Neural cell (in vitro differentiated cells): ENCODE measurements at regions not wholly inside any gene's neighbourhood (a gene's known extent, or its start where the extent isn't known, plus 50 kb on each side); places are given as distances from the start of the nearest gene placed in this dataset.

ENCODE experiments used
- EP300 ChIP-seq: fragments of 450-650 bp; conservative IDR thresholded peaks from 2 replicates; pipeline ENCODE4 v1.6.1; 2014; ENCODE audit warnings: antibody characterized with exemption, mild to moderate bottlenecking, moderate library complexity; ENCODE audit not compliant: poor library complexity, severe bottlenecking
- EZH2 ChIP-seq: fragments of 200-600, 300-800 bp; shearing (Covaris generic), sonication (generic); IDR thresholded peaks from 2 replicates; pipeline ENCODE4 v1.6.1; 2014; ENCODE audit warnings: antibody characterized with exemption, low read length, borderline replicate concordance, mild to moderate bottlenecking; ENCODE audit not compliant: insufficient read depth, poor library complexity, severe bottlenecking
- POLR2AphosphoS5 ChIP-seq: IDR thresholded peaks from 2 replicates; pipeline ENCODE4 v1.6.1; 2012
- RAD21 ChIP-seq: fragments of 450-650 bp; conservative IDR thresholded peaks from 2 replicates; pipeline ENCODE4 v1.6.1; 2014; ENCODE audit warnings: antibody characterized with exemption, mild to moderate bottlenecking, moderate library complexity
- SMC3 ChIP-seq: fragments of 450-650 bp; conservative IDR thresholded peaks from 2 replicates; pipeline ENCODE4 v1.6.1; 2014; ENCODE audit warnings: antibody characterized with exemption, mild to moderate bottlenecking, moderate library complexity; ENCODE audit not compliant: poor library complexity
- TAF1 ChIP-seq: IDR thresholded peaks from 2 replicates; pipeline ENCODE4 v1.6.1; 2012; ENCODE audit warnings: low read depth
- TF ChIP-seq, protein P1 (sequence below): fragments of 450-650 bp; IDR thresholded peaks from 2 replicates; pipeline ENCODE4 v1.5.1; 2014; ENCODE audit warnings: antibody characterized with exemption, mild to moderate bottlenecking, moderate library complexity; ENCODE audit not compliant: poor library complexity, severe bottlenecking

DNA sequence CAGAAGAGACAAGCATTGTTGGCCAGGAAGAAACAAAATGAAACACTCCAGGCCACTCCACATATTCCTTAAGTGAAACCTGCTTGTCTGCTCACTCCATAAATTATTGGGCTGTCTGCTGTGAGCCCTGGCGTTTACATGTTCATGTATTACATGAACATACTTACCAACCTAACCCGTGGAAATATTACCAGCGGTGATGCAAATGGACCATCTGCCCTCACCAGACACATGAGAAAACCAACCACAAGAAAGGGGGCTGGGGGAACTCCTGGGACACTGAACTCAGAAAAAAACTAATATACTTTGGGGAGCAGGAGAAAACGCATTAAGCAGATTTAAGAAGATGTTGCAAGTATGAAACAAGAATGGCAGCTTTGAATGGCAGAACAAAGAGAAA, 731.2 kb upstream of the IGFBP3 start:
- TF ChIP-seq, protein P1, sequence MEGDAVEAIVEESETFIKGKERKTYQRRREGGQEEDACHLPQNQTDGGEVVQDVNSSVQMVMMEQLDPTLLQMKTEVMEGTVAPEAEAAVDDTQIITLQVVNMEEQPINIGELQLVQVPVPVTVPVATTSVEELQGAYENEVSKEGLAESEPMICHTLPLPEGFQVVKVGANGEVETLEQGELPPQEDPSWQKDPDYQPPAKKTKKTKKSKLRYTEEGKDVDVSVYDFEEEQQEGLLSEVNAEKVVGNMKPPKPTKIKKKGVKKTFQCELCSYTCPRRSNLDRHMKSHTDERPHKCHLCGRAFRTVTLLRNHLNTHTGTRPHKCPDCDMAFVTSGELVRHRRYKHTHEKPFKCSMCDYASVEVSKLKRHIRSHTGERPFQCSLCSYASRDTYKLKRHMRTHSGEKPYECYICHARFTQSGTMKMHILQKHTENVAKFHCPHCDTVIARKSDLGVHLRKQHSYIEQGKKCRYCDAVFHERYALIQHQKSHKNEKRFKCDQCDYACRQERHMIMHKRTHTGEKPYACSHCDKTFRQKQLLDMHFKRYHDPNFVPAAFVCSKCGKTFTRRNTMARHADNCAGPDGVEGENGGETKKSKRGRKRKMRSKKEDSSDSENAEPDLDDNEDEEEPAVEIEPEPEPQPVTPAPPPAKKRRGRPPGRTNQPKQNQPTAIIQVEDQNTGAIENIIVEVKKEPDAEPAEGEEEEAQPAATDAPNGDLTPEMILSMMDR: no peak
- TF ChIP-seq EZH2 (no peak), EP300 (no peak), RAD21 (no peak), POLR2AphosphoS5 (no peak), TAF1 (no peak), SMC3 (no peak)
